AG10803 (cell line): ENCODE measurements at regions not wholly inside any gene's neighbourhood (a gene's known extent, or its start where the extent isn't known, plus 50 kb on each side); places are given as distances from the start of the nearest gene placed in this dataset.

Experiments
- DNase-seq: peaks from one replicate; pipeline ENCODE4 v3.0.0; 2010; ENCODE audit warnings: low read depth
- H3K4me3 ChIP-seq: 2 replicates; pipeline ENCODE4 v1.5.1; 2011; ENCODE audit warnings: mild to moderate bottlenecking, low read length, control low read depth
- CTCF ChIP-seq: conservative IDR thresholded peaks from 2 replicates; pipeline ENCODE4 v1.5.1; 2011; ENCODE audit warnings: mild to moderate bottlenecking, low read length, control low read depth, inconsistent platforms

DNA sequence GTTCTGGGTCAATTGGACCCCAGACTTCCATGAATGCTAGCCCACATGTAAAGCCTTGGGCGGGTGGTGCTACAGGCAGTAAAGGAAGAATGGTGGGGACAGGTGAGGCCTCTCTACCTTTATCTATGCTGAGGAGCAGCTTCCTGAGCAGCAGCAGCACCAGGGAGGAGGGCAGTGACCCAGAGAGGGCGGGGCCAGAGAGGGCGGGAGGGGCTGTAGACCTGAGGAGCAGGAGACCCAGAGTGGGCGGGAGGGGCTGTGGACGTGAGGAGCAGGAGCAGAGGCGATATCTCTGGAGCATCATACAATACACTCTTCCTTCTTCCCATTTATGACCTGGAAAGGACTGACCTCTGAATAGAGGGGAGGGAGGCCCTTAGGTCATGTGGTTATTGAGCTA is 165.9 kb downstream of the MTRR start:
- no peak overlapping the region for H3K4me3 ChIP-seq
- TF ChIP-seq CTCF: no peak
- DNase-seq: no peak

- DNase-seq: no peak
- TF ChIP-seq CTCF: no peak
Observed at GRCh38 chr5:8048920-8049319, 180.0 kb downstream of the MTRR start.

GRCh38 chr5:8050616-8051175 is 181.7 kb downstream of the MTRR start:
- no peak overlapping the region for H3K4me3 ChIP-seq
- no peak for DNase-seq
- TF ChIP-seq CTCF: no peak

More at GRCh38 chr5:8048920-8049319, 180.0 kb downstream of the MTRR start:
- no peak overlapping the region for H3K4me3 ChIP-seq

DNA sequence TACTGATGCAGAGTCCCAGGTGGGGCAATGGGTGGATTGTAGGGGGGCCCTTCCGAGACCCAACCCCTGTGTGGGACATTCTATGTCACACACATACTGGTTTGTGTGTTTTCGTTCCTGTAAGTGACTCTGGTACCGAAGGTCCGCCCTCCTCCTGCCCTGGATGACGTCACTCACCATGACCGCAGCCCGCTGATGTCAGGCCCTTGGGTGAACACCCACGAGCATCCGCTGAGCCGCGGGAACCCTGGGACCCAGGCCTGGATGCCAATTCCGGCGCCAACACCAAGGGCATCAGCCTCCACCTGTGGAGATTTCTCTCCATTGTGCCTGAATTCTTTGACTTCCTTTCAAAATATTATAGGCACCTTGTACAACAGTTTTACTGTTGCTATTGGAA is 184.3 kb downstream of the MTRR start:
- DNase-seq: no peak
- H3K4me3 ChIP-seq: no peak overlapping the region
- TF ChIP-seq CTCF: no peak

DNA sequence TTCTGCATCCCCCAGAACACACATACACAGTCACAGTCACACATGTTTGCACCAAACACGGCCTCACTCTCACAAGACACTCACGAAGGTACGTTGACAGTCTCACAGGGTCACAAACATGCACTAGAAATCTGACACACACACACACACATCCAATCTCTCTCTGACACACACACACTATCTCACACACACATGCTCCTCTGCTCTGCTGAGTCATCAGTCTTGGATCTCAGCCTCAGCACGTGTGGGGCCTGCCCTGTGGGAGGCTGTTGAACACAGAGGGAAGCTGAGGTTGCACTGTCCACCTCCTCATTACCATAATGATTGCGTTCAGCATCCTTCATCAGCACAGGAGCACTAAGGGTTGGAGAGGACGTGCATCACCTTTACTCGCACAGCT is 188.8 kb downstream of the MTRR start:
- peak; percentile 9 for DNase-seq
- TF ChIP-seq CTCF: no peak
- H3K4me3 ChIP-seq: no peak overlapping the region

DNA sequence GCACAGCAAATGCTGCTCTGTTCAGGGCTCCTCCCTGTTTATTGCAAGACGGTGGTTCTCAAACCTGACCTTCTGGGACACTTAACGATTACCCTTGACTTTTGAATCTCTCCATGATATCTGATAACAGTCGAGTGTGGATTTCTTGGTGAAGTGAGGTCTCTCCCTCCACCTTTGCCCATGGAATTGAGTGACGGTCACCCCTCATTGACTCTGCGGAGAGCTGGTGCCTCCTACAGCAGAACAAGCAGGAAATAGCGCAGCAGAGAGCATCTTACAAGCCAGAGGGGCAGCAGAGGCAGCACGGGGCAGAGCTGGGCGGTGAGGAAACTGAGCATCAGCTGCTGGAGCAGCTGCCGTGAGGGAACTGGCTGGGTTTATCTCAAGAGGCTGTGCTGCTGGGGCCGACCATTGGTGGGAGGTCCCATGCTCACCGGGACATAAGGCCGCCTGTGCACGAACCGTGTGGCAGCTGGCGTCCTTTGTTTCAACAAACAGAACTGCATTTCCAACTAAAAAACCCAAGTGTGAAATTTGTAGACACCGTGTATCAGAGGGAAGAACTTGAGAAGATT is 189.8 kb downstream of the MTRR start:
- no peak for DNase-seq
- H3K4me3 ChIP-seq: no peak overlapping the region
- no peak for TF ChIP-seq CTCF

DNA sequence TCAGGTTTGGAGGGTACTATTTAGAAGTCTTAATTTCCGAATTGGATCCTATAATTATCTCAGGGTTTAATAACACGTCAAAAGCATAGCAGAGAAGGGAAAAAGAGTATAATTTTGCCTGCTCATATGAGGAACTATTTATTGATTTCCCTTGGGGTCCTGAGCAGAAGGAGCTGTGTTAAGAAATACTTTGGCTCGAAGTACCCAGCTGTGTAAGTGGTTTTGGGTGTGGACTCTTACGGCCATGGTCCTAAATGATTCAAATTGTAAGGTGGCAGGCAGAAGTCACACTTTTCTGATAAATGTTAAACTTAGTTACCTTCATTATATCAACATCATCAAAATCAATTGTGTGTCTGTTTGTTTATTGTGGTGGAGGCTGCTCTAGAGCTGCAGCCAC is 190.4 kb downstream of the MTRR start:
- DNase-seq: no peak
- no peak overlapping the region for H3K4me3 ChIP-seq
- no peak for TF ChIP-seq CTCF
